ENCODE measurements at regions not wholly inside any gene's neighbourhood (a gene's known extent, or its start where the extent isn't known, plus 50 kb on each side); places are given as distances from the start of the nearest gene placed in this dataset.
"Not testable (repeated sequence)": the region's sequence is repeated elsewhere in the genome, so short reads cannot be mapped to it uniquely, and the experiment has no call there.

DNA sequence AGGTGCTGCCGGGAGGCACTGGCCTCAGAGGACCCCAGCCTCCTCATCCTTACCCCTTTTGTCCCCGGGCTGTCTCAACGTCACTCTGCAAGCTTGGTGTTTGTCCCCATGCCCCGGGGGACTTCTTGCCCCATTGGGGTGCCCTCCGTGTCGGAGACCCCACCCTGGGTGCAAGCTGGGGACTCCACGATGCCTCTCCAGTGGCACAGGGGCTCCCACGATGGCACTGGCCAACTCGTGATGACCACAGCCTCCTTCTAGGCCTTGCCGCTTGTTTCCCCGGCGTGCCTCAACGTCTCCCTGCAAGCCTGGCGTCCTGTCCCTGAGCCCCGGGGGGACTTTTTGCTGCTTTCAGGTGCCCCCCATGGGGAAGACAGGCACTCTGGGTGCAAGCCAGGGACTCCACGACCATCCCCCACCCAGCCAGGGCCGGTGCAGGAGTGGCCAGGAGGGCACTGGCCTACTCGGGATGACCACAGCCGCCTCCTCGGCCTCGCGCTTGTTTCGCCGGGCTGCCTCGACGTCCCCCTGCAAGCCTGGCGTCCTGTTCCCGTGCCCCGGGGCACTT, 237.0 kb downstream of the TUBA3C start:
- Histone ChIP-seq H3K9me3 (ENCODE audit: control insufficient read depth in 1 of 2, low read length in 2 of 2) (peaks cover 5 to 25% of the 10 kb centered on the region in 2 donors), H3K4me1 (ENCODE audit: control insufficient read depth in 1 of 2, insufficient read depth in 2 of 2, low read length in 2 of 2) (no peaks in the 10 kb centered on the region), H3K4me3 (ENCODE audit: low read depth in 1 of 2, low read length in 2 of 2) (no peak overlapping the region), H3K27me3 (ENCODE audit: control insufficient read depth in 1 of 2, insufficient read depth in 2 of 2, low read length in 2 of 2) (no peaks in the 10 kb centered on the region), H3K36me3 (ENCODE audit: control insufficient read depth in 1 of 2, insufficient read depth in 2 of 2, low read length in 2 of 2) (no peaks in the 10 kb centered on the region), H3K27ac (ENCODE audit: low read depth, low read length) (no peak overlapping the region), H3K9ac (ENCODE audit: low read depth in 1 of 2, low read length in 2 of 2) (no peak overlapping the region)

DNA sequence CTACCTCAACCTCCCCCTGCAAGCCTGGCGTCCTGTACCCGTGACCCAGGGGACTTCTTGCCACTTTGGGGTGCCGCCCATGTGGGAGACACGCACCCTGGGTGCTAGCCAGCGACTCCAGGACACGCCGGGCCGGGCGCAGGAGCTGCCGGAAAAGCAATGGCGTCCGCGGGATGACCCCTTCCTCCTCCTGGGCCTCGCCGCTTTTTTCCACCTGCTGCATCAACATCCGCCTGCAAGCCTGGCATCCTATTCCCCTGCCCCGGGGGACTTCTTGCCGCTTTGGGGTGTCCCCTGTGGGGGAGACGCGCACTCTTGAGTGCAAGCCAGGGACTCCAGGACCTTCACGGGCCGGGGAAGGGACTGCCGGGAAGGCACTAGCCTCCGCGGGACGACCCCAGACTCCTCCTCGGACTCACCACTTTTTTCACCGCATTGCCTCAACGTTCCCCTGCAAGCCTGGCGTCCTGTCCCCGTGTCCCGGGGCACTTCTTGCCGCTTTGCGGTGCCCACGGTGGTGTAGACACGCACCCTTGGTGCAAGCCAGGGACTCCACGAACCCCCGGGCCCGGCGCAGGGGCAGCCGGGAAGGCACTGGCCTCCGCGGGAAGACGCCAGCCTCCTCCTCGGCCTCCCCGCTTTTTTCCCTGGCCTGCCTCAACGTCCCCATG, 237.8 kb downstream of the TUBA3C start:
- Histone ChIP-seq H3K4me3 (ENCODE audit: low read depth in 1 of 2, low read length in 2 of 2) (no peak overlapping the region), H3K9ac (ENCODE audit: low read depth in 1 of 2, low read length in 2 of 2) (no peak overlapping the region), H3K36me3 (ENCODE audit: control insufficient read depth in 1 of 2, insufficient read depth in 2 of 2, low read length in 2 of 2) (no peaks in the 10 kb centered on the region), H3K9me3 (ENCODE audit: control insufficient read depth in 1 of 2, low read length in 2 of 2) (peaks cover 5 to 25% of the 10 kb centered on the region in 2 donors), H3K27me3 (ENCODE audit: control insufficient read depth in 1 of 2, insufficient read depth in 2 of 2, low read length in 2 of 2) (no peaks in the 10 kb centered on the region), H3K4me1 (ENCODE audit: control insufficient read depth in 1 of 2, insufficient read depth in 2 of 2, low read length in 2 of 2) (no peaks in the 10 kb centered on the region), H3K27ac (ENCODE audit: low read depth, low read length) (no peak overlapping the region)

DNA sequence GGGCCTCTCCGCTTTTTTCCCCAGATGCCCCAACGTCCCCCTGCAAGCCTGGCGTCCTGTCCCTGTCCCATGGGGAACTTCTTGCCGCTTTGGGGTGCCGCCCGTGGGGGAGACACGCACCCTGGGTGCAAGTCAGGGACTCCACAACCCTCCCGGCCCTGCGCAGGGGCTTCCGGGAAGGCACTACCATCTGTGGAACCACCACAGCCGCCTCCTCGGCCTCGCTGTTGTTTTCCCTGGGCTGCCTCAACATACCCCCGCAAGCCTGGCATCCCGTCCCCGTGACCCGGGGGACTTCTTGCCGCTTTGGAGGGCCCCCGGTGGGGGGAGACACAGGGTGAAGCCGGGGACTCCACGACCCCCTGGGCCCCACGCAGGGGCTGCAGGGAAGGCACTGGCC, 238.4 kb downstream of the TUBA3C start:
- H3K9me3 ChIP-seq (ENCODE audit: control insufficient read depth in 1 of 2, low read length in 2 of 2): peaks cover 5 to 20% of the 10 kb centered on the region in 2 donors
- no peaks in the 10 kb centered on the region for H3K4me1 ChIP-seq (ENCODE audit: control insufficient read depth in 1 of 2, insufficient read depth in 2 of 2, low read length in 2 of 2)

DNA sequence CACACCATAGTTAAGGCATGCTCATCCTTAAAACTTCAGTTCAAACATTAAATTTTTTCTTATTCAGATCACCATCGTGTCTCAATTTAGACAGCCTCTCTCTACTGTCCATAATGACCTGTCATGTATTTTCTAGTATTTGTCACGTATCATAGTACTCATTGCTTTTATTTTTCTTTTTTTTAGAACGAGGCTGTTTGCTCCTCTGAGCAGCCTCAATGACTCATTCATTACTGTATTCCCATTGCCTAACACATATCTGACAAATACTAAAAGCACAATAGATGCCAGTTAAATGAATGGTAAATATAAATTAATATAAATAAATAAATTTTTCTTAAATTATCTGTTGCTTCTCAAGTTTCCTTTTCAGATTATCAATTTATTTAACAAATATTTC, 245.5 kb downstream of the TUBA3C start:
- Histone ChIP-seq H3K36me3 (ENCODE audit: control insufficient read depth in 1 of 2, insufficient read depth in 2 of 2, low read length in 2 of 2) (no peaks in the 10 kb centered on the region), H3K9me3 (ENCODE audit: control insufficient read depth in 1 of 2, low read length in 2 of 2) (peaks cover 0 to 5% of the 10 kb centered on the region in 2 donors), H3K9ac (ENCODE audit: low read depth in 1 of 2, low read length in 2 of 2) (no peak overlapping the region), H3K4me3 (ENCODE audit: low read depth in 1 of 2, low read length in 2 of 2) (no peak overlapping the region), H3K27me3 (ENCODE audit: control insufficient read depth in 1 of 2, insufficient read depth in 2 of 2, low read length in 2 of 2) (no peaks in the 10 kb centered on the region), H3K27ac (ENCODE audit: low read depth, low read length) (no peak overlapping the region), H3K4me1 (ENCODE audit: control insufficient read depth in 1 of 2, insufficient read depth in 2 of 2, low read length in 2 of 2) (no peaks in the 10 kb centered on the region)

More for the DNA sequence above, 238.4 kb downstream of the TUBA3C start:
- H3K4me3 ChIP-seq (ENCODE audit: low read depth in 1 of 2, low read length in 2 of 2): no peak overlapping the region
- no peak overlapping the region for H3K9ac ChIP-seq (ENCODE audit: low read depth in 1 of 2, low read length in 2 of 2)
- no peaks in the 10 kb centered on the region for H3K27me3 ChIP-seq (ENCODE audit: control insufficient read depth in 1 of 2, insufficient read depth in 2 of 2, low read length in 2 of 2)
- no peaks in the 10 kb centered on the region for H3K36me3 ChIP-seq (ENCODE audit: control insufficient read depth in 1 of 2, insufficient read depth in 2 of 2, low read length in 2 of 2)
- H3K27ac ChIP-seq (ENCODE audit: low read depth, low read length): no peak overlapping the region

DNA sequence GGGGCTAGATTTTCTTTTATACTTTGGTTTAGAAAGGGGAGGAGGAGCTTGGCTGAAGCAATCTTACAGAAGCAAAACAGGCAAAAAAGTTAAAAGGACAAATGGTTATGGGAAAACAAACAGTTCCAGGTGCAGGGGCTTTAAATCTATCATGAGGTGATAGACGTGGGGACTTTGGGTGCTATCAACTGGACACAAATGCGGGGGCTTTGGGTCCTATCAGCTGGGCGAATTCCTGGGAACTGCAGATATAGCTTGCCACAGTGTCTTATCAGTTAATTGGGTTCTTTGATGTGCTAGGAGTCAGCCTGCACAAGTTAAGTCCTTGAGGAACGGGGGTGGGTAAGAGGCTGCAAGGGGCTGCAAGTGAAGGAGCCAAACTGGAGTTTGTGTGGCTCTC, 260.6 kb downstream of the TUBA3C start:
- Histone ChIP-seq H3K4me1 (ENCODE audit: control insufficient read depth in 1 of 2, insufficient read depth in 2 of 2, low read length in 2 of 2) (no peaks in the 10 kb centered on the region), H3K36me3 (ENCODE audit: control insufficient read depth in 1 of 2, insufficient read depth in 2 of 2, low read length in 2 of 2) (no peaks in the 10 kb centered on the region), H3K27ac (ENCODE audit: low read depth, low read length) (no peak overlapping the region), H3K9me3 (ENCODE audit: control insufficient read depth in 1 of 2, low read length in 2 of 2) (peaks cover 0 to 2% of the 10 kb centered on the region in 2 donors), H3K4me3 (ENCODE audit: low read depth in 1 of 2, low read length in 2 of 2) (no peak overlapping the region), H3K27me3 (ENCODE audit: control insufficient read depth in 1 of 2, insufficient read depth in 2 of 2, low read length in 2 of 2) (no peaks in the 10 kb centered on the region), H3K9ac (ENCODE audit: low read depth in 1 of 2, low read length in 2 of 2) (no peak overlapping the region)

DNA sequence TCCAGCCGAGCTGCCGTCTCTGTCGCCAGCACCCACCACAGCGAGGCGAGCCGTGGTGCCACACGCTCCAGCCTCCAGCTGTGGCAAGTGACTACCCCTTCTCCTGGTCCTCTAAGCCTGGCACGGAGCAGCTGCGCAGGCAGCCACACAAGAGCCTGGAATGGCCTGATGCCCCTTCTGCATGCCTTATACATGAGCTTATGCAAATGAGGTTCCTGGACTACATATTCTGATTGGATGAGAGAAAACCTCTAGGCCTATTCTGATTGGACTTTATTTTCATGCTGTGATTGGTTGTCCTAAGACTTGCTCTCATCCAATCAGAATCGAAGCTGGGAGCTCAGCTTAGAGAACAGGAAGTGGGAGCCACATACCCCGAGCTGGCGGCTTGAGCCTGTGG, 276.5 kb downstream of the TUBA3C start:
- not testable (repeated sequence) for H3K27me3 ChIP-seq (ENCODE audit: control insufficient read depth in 1 of 2, insufficient read depth in 2 of 2, low read length in 2 of 2); H3K9ac ChIP-seq (ENCODE audit: low read depth in 1 of 2, low read length in 2 of 2); H3K27ac ChIP-seq (ENCODE audit: low read depth, low read length)

DNA sequence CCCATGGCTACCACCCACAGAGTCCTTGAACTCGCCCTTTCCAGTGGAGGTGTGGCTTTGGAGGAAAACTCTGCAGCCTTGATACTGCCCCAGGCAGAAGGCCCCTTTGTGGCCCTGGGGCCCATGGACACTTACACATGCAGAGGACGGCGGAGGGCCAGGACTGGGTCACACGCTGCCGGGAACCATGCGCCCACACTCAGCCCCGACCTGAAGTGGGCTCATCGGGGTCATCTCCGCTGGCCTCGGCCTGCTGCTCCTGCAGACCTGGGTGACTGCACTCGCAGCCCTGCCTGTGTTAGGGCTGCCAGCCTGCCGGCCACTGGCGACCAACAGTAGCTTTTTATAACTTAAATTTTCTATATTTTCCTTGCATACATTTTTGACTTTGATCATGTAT, 286.2 kb downstream of the TUBA3C start:
- H3K4me1 ChIP-seq (ENCODE audit: control insufficient read depth in 1 of 2, insufficient read depth in 2 of 2, low read length in 2 of 2); H3K9ac ChIP-seq (ENCODE audit: low read depth in 1 of 2, low read length in 2 of 2); H3K27me3 ChIP-seq (ENCODE audit: control insufficient read depth in 1 of 2, insufficient read depth in 2 of 2, low read length in 2 of 2); H3K4me3 ChIP-seq (ENCODE audit: low read depth in 1 of 2, low read length in 2 of 2); H3K36me3 ChIP-seq (ENCODE audit: control insufficient read depth in 1 of 2, insufficient read depth in 2 of 2, low read length in 2 of 2); H3K27ac ChIP-seq (ENCODE audit: low read depth, low read length); H3K9me3 ChIP-seq (ENCODE audit: control insufficient read depth in 1 of 2, low read length in 2 of 2): not testable (repeated sequence)

More for the DNA sequence above, 276.5 kb downstream of the TUBA3C start:
- H3K9me3 ChIP-seq (ENCODE audit: control insufficient read depth in 1 of 2, low read length in 2 of 2); H3K4me3 ChIP-seq (ENCODE audit: low read depth in 1 of 2, low read length in 2 of 2); H3K4me1 ChIP-seq (ENCODE audit: control insufficient read depth in 1 of 2, insufficient read depth in 2 of 2, low read length in 2 of 2); H3K36me3 ChIP-seq (ENCODE audit: control insufficient read depth in 1 of 2, insufficient read depth in 2 of 2, low read length in 2 of 2): not testable (repeated sequence)

DNA sequence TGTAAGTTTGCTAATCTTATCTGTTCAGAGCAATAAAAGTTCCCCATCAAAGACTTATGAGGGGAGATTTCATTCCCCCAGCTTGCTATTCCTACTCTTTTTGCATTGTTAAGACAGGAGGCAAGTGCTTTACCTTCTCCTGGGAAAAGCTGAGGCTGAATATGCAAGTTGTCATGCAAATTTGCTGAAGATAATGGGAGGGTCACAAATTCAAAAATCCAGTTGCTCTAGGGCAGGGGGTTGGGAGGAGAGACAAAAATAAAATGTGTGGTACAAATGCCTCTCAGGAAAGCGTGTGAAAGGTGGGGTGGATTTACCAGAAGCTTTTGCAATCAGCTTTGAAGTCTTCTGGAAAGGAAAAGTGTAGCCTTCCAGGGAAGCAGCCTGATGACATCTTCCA, 290.4 kb downstream of the TUBA3C start:
- H3K4me3 ChIP-seq (ENCODE audit: low read depth in 1 of 2, low read length in 2 of 2); H3K36me3 ChIP-seq (ENCODE audit: control insufficient read depth in 1 of 2, insufficient read depth in 2 of 2, low read length in 2 of 2); H3K4me1 ChIP-seq (ENCODE audit: control insufficient read depth in 1 of 2, insufficient read depth in 2 of 2, low read length in 2 of 2); H3K9ac ChIP-seq (ENCODE audit: low read depth in 1 of 2, low read length in 2 of 2); H3K9me3 ChIP-seq (ENCODE audit: control insufficient read depth in 1 of 2, low read length in 2 of 2); H3K27me3 ChIP-seq (ENCODE audit: control insufficient read depth in 1 of 2, insufficient read depth in 2 of 2, low read length in 2 of 2); H3K27ac ChIP-seq (ENCODE audit: low read depth, low read length): not testable (repeated sequence)

DNA sequence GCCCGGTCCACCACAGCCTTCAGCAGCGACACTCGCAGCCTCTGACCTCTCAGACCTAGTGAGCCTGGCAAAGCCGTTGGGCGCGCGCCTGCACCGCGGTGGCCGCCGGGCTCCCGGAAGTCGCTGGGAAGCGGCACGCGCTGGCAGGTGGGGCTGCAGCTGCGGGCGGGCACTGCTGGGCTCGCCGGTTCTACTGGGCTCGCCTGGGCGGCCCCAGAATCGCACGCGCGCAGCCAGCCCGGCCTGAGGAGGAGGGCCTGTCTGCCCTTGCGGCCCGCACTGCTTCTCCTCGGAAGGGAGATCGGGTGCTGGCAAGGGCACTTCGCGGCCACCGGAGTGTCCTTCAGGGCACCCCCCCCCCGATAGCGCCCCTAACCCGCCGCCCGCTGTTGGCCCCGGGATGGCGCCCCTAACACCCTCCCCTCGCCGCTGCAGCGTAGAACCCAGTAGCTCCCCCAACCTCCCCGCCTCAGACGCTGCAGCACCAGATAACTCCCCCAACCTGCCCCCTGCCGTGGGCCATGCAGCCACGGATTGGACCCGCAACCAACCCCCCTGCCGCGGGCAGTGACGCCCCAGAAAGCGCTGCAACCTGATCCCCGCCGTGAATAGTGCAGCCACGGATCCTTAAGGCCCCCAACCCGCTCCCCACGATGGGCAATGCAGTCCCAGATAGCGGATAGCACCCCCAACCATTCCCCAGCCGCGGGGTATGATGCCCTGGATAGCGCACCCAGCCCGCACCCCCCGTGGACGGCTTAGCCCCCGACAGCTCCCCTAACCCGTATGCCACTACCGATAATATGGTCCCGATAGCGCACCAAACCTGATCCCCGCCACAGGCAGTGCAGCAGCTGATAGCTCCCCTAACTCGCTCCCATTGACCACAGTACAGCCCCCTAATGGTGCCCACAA, 306.5 kb downstream of the TUBA3C start:
- not testable (repeated sequence) for H3K27me3 ChIP-seq (ENCODE audit: control insufficient read depth in 1 of 2, insufficient read depth in 2 of 2, low read length in 2 of 2); H3K9me3 ChIP-seq (ENCODE audit: control insufficient read depth in 1 of 2, low read length in 2 of 2)

DNA sequence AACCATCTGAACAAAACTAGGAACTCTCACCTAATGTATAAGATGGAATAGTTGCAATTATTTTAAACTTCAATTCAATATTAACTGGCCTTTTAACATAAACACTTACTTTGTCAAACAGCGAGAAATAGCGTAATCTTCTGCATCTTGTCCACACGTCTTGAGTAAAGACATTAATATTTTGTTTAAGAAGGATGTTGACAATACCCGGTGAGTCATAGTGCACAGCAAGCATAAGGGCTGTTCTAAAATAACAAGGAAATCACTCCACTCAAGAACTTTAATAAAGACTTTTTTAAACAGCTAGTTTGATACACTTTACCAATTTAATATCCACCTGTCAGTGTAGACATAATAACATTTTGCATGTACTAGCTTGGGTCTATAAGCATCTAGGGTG, 311.1 kb downstream of the TUBA3C start:
- H3K9me3 ChIP-seq (ENCODE audit: control insufficient read depth in 1 of 2, low read length in 2 of 2): not testable (repeated sequence)

More for the DNA sequence above, 306.5 kb downstream of the TUBA3C start:
- H3K9ac ChIP-seq (ENCODE audit: low read depth in 1 of 2, low read length in 2 of 2); H3K36me3 ChIP-seq (ENCODE audit: control insufficient read depth in 1 of 2, insufficient read depth in 2 of 2, low read length in 2 of 2); H3K27ac ChIP-seq (ENCODE audit: low read depth, low read length); H3K4me3 ChIP-seq (ENCODE audit: low read depth in 1 of 2, low read length in 2 of 2); H3K4me1 ChIP-seq (ENCODE audit: control insufficient read depth in 1 of 2, insufficient read depth in 2 of 2, low read length in 2 of 2): not testable (repeated sequence)

More for the DNA sequence above, 311.1 kb downstream of the TUBA3C start:
- H3K4me1 ChIP-seq (ENCODE audit: control insufficient read depth in 1 of 2, insufficient read depth in 2 of 2, low read length in 2 of 2); H3K4me3 ChIP-seq (ENCODE audit: low read depth in 1 of 2, low read length in 2 of 2); H3K36me3 ChIP-seq (ENCODE audit: control insufficient read depth in 1 of 2, insufficient read depth in 2 of 2, low read length in 2 of 2); H3K27me3 ChIP-seq (ENCODE audit: control insufficient read depth in 1 of 2, insufficient read depth in 2 of 2, low read length in 2 of 2); H3K27ac ChIP-seq (ENCODE audit: low read depth, low read length); H3K9ac ChIP-seq (ENCODE audit: low read depth in 1 of 2, low read length in 2 of 2): not testable (repeated sequence)

Measured in duodenal mucosa (tissue), 2 donors.